Mesenchymal stem cell (in vitro differentiated cells and primary cell): ENCODE measurements at regions not wholly inside any gene's neighbourhood (a gene's known extent, or its start where the extent isn't known, plus 50 kb on each side); places are given as distances from the start of the nearest gene placed in this dataset.

Experiments
- DNase-seq: peaks from one replicate; pipeline ENCODE4 v3.0.0-alpha.2; 2013
- H2AFZ ChIP-seq: one replicate; pipeline ENCODE4 v1.6.1; 2013; ENCODE audit warnings: low read depth, mild to moderate bottlenecking, control low read depth, inconsistent platforms, low read length, moderate library complexity
- H2AK5ac ChIP-seq: 2 replicates; pipeline ENCODE4 v1.6.1; 2013; ENCODE audit warnings: low read length, moderate library complexity, mild to moderate bottlenecking, inconsistent platforms; ENCODE audit not compliant: severe bottlenecking
- H2BK120ac ChIP-seq: one replicate; pipeline ENCODE4 v1.6.1; 2013; ENCODE audit warnings: low read depth, mild to moderate bottlenecking, inconsistent platforms, low read length, moderate library complexity
- H2BK12ac ChIP-seq, 2 experiments: one replicate each; pipeline ENCODE4 v1.6.1; 2013; ENCODE audit warnings: inconsistent platforms in 2 of 2, low read length in 2 of 2, mild to moderate bottlenecking in 2 of 2, moderate library complexity in 2 of 2, control low read depth in 1 of 2
- H2BK15ac ChIP-seq: one replicate; pipeline ENCODE4 v1.6.1; 2013; ENCODE audit warnings: mild to moderate bottlenecking, low read depth, inconsistent platforms; ENCODE audit not compliant: poor library complexity, severe bottlenecking
- H2BK5ac ChIP-seq: 2 replicates; pipeline ENCODE4 v1.6.1; 2013; ENCODE audit warnings: low read depth, mild to moderate bottlenecking, low read length, control low read depth, inconsistent platforms; ENCODE audit not compliant: poor library complexity, severe bottlenecking
- H3K14ac ChIP-seq, 2 experiments: one replicate each; pipeline ENCODE4 v1.6.1; 2013; ENCODE audit warnings: inconsistent platforms in 2 of 2, low read length in 2 of 2, control low read depth in 1 of 2, mild to moderate bottlenecking in 1 of 2, moderate library complexity in 1 of 2
- H3K18ac ChIP-seq, 2 experiments: one replicate each; pipeline ENCODE4 v1.6.1; 2013; ENCODE audit warnings: inconsistent platforms in 2 of 2, low read length in 2 of 2, control low read depth in 1 of 2, low read depth in 1 of 2, mild to moderate bottlenecking in 1 of 2
- H3K23ac ChIP-seq, 2 experiments: one replicate each; pipeline ENCODE4 v1.6.1; 2013; ENCODE audit warnings: inconsistent platforms in 2 of 2, low read length in 2 of 2, mild to moderate bottlenecking in 2 of 2, moderate library complexity in 2 of 2, control low read depth in 1 of 2
- H3K27ac ChIP-seq: 2 replicates; pipeline ENCODE4 v1.5.1; 2013; ENCODE audit warnings: mild to moderate bottlenecking, moderate library complexity, low read length, control low read depth, inconsistent platforms; ENCODE audit not compliant: poor library complexity, severe bottlenecking
- H3K27me3 ChIP-seq, 2 experiments: 2 replicates each; pipeline versions ENCODE4 v1.6.1 to v1.7.0; 2013; ENCODE audit warnings: low read length in 2 of 2, mild to moderate bottlenecking in 2 of 2, moderate library complexity in 2 of 2, control low read depth in 1 of 2, inconsistent platforms in 1 of 2; ENCODE audit not compliant: control insufficient read depth in 1 of 2, insufficient read depth in 1 of 2
- H3K36me3 ChIP-seq, 2 experiments: 2 replicates each; pipeline versions ENCODE4 v1.6.1 to v1.7.0; 2013; ENCODE audit warnings: low read length in 2 of 2, control low read depth in 1 of 2, inconsistent platforms in 1 of 2, low read depth in 1 of 2, mild to moderate bottlenecking in 1 of 2; ENCODE audit not compliant: insufficient read depth in 2 of 2, control insufficient read depth in 1 of 2
- H3K4ac ChIP-seq, 2 experiments: one replicate each; pipeline ENCODE4 v1.6.1; 2013; ENCODE audit warnings: inconsistent platforms in 2 of 2, low read length in 2 of 2, mild to moderate bottlenecking in 2 of 2, moderate library complexity in 2 of 2, control low read depth in 1 of 2, low read depth in 1 of 2
- H3K4me1 ChIP-seq: 2 replicates; pipeline ENCODE4 v1.6.1; 2013; ENCODE audit warnings: low read depth, low read length, control low read depth; ENCODE audit not compliant: control insufficient read depth, insufficient read depth
- H3K4me2 ChIP-seq: 2 replicates; pipeline ENCODE4 v1.6.1; 2013; ENCODE audit warnings: low read length, mild to moderate bottlenecking, inconsistent platforms; ENCODE audit not compliant: poor library complexity, severe bottlenecking
- H3K4me3 ChIP-seq, 2 experiments: 2 replicates each; pipeline versions ENCODE4 v1.5.1 to v1.7.0; 2013; ENCODE audit warnings: low read length in 2 of 2, mild to moderate bottlenecking in 2 of 2, control low read depth in 1 of 2, low read depth in 1 of 2; ENCODE audit not compliant: insufficient read depth in 1 of 2
- H3K79me1 ChIP-seq: replicated peaks from 2 replicates; pipeline ENCODE4 v1.6.1; 2013; ENCODE audit warnings: mild to moderate bottlenecking, control low read depth, low read length, inconsistent platforms; ENCODE audit not compliant: poor library complexity, severe bottlenecking
- H3K9ac ChIP-seq: 2 replicates; pipeline ENCODE4 v1.7.0; 2013; ENCODE audit warnings: mild to moderate bottlenecking, low read length, moderate library complexity
- H3K9me3 ChIP-seq: 2 replicates; pipeline ENCODE4 v1.7.0; 2013; ENCODE audit warnings: mild to moderate bottlenecking, low read length; ENCODE audit not compliant: control insufficient read depth
- H4K8ac ChIP-seq: one replicate; pipeline ENCODE4 v1.6.1; 2013; ENCODE audit warnings: inconsistent platforms, mild to moderate bottlenecking, low read length, moderate library complexity
- H4K91ac ChIP-seq: one replicate; pipeline ENCODE4 v1.6.1; 2013; ENCODE audit warnings: mild to moderate bottlenecking, low read length, inconsistent platforms
- WGBS: methylation state at CpG from one replicate; pipeline ENCODE4 v1.1.7; 2013; ENCODE audit warnings: mixed read lengths; 5-methylcytosine and 5-hydroxymethylcytosine counted together

- Histone ChIP-seq H3K4me3 (peak overlapping the region in 1 of 2 experiments; percentile 20), H2BK120ac (no peak overlapping the region), H3K27me3 (no peaks in the 10 kb centered on the region), H2BK15ac (peak overlapping the region; percentile 88), H3K4me2 (no peak overlapping the region), H3K23ac (no peak overlapping the region), H3K4me1 (peaks cover 16% of the 10 kb centered on the region), H2AK5ac (no peak overlapping the region), H3K9ac (peak overlapping the region; percentile 10), H2AFZ (no peak overlapping the region), H3K14ac (no peak overlapping the region), H4K91ac (no peak overlapping the region), H4K8ac (peak overlapping the region; percentile 38), H3K79me1 (peaks cover 13% of the 10 kb centered on the region), H3K9me3 (peaks cover 15% of the 10 kb centered on the region), H2BK5ac (no peak overlapping the region), H3K36me3 (peaks cover 0 to 4% of the 10 kb centered on the region in 2 experiments), H3K4ac (peak overlapping the region in 1 of 2 experiments; percentile 21), H2BK12ac (peak overlapping the region; percentile 42 to 46), H3K27ac (no peak overlapping the region), H3K18ac (peak overlapping the region; percentile 63 to 66)
- DNase-seq, result peak; percentile 88
- WGBS, result 54% methylated on average over 17 of the region's 18 CpGs
These were observed 56.4 kb downstream of the PITPNM2 start for GRCh38 chr12:123094349-123095077.

- no peak overlapping the region for H3K4me3 ChIP-seq
- WGBS, result 99% methylated on average over 3 of the region's 4 CpGs
- H4K91ac ChIP-seq, result no peak overlapping the region
- H4K8ac ChIP-seq, result no peak overlapping the region
- H3K4me2 ChIP-seq, result no peak overlapping the region
- no peak overlapping the region for H2BK12ac ChIP-seq
- H3K79me1 ChIP-seq, result peaks cover 9% of the 10 kb centered on the region
- H3K9ac ChIP-seq, result no peak overlapping the region
- peaks cover 15% of the 10 kb centered on the region for H3K9me3 ChIP-seq
- H2AK5ac ChIP-seq, result no peak overlapping the region
- peaks cover 15% of the 10 kb centered on the region for H3K4me1 ChIP-seq
- no peak overlapping the region for H2BK15ac ChIP-seq
- H2BK120ac ChIP-seq, result no peak overlapping the region
- H3K4ac ChIP-seq, result no peak overlapping the region
- no peak overlapping the region for H3K27ac ChIP-seq
- H3K14ac ChIP-seq, result no peak overlapping the region
- no peaks in the 10 kb centered on the region for H3K36me3 ChIP-seq
- no peak overlapping the region for H3K23ac ChIP-seq
- no peak overlapping the region for H2AFZ ChIP-seq
- no peak overlapping the region for H2BK5ac ChIP-seq
- no peak overlapping the region for H3K18ac ChIP-seq
- DNase-seq, result peak; percentile 30
- no peaks in the 10 kb centered on the region for H3K27me3 ChIP-seq
These were observed 58.0 kb downstream of the PITPNM2 start for GRCh38 chr12:123092866-123093265.

GRCh38 chr12:123091230-123092150, 59.4 kb downstream of the PITPNM2 start:
- H3K18ac ChIP-seq, result no peak overlapping the region
- no peaks in the 10 kb centered on the region for H3K36me3 ChIP-seq
- H3K9ac ChIP-seq, result no peak overlapping the region
- H3K27ac ChIP-seq, result no peak overlapping the region
- H3K14ac ChIP-seq, result no peak overlapping the region
- H3K79me1 ChIP-seq, result peaks cover 11% of the 10 kb centered on the region
- H3K4me1 ChIP-seq, result peaks cover 15% of the 10 kb centered on the region
- 98% methylated on average over 8 of the region's 8 CpGs for WGBS
- H3K4me2 ChIP-seq, result no peak overlapping the region
- no peak overlapping the region for H2BK15ac ChIP-seq
- DNase-seq, result no peak
- H3K4me3 ChIP-seq, result peak overlapping the region in 1 of 2 experiments; percentile 28
- H4K8ac ChIP-seq, result no peak overlapping the region
- H2BK5ac ChIP-seq, result no peak overlapping the region
- H3K27me3 ChIP-seq, result no peaks in the 10 kb centered on the region
- no peak overlapping the region for H3K4ac ChIP-seq
- no peak overlapping the region for H3K23ac ChIP-seq
- peak overlapping the region; percentile 47 for H4K91ac ChIP-seq
- H2BK12ac ChIP-seq, result peak overlapping the region in 1 of 2 experiments; percentile 33
- H2BK120ac ChIP-seq, result no peak overlapping the region
- H2AK5ac ChIP-seq, result no peak overlapping the region
- H2AFZ ChIP-seq, result no peak overlapping the region
- peaks cover 15% of the 10 kb centered on the region for H3K9me3 ChIP-seq
